NK-92 treated with Interleukin-12 subunit alpha and Interleukin-12 subunit beta, amount 100 ng/mL, for 24 hours (cell line): ENCODE measurements at regions not wholly inside any gene's neighbourhood (a gene's known extent, or its start where the extent isn't known, plus 50 kb on each side); places are given as distances from the start of the nearest gene placed in this dataset.
A peak's percentile ranks its signal among the peaks of the same experiment; 100 is the strongest.

Source experiments
- DNase-seq: peaks from one replicate; lab custom pipeline; 2025; lab: John Stamatoyannopoulos, UW

DNA sequence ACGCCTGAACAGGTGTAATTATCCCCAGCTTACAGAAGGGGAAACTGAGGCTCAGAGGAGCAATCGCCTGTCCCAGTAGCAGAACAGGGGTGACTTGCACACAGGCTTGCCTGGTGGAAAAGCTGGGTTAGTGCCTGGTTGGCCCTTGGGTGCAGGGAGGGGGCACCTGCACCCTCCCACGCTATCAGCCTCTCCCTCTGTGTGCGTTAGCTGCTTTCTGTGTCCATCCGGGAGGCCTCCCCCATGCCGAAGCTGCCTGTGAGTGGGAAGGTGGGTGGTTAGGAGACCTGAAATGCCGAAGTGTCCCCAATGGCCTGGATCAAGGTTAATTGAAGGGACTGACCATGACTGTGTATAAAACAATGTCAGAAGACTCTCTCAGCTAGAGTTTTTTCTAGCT lies 295.0 kb downstream of the ZNF536 start:
- DNase-seq: no peak

DNA sequence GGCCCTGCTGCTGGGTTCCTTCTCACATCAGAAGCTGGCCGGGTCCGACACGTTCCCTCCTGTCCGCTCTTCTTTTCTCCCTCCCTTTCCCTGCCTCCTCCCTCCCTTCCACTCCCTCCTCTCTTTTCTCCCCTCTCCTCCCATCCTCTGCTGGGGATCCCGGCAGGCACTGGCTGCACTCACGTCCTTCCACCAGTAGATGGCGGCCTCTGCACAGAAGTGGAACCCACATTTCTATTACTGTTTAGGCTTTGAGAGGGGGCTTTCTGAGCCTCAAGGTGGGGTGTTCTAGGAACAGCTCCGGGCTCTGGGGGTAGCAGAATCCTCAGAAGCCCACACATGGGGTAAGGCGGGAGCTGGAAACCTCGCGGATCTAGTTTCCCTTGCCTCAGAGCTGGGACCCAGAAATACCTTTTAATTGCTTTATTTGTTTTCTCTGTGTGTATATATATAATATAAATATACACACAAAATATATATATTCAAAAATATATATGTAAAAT lies 294.2 kb downstream of the ZNF536 start:
- peak; percentile 10 for DNase-seq

DNA sequence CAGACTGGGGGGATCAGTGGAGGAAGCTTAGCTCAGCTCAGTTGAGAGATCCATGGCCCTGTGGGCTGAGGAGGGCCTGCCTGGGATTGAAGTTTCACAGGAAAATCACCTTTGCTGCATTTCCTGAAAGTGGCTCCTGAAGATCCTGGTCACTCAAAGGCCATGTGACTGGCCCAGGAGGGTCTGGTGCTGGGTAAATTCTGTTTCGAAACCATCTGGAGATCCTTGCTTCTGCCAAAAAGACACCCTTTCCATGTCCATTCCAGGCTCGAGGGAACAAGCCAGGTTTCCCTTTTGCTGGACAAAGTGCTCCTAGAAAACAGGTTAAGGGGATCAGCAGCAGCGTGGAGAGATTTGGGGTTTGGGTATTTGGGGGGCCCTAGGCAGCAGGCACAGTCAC lies 293.3 kb downstream of the ZNF536 start:
- no peak for DNase-seq

DNA sequence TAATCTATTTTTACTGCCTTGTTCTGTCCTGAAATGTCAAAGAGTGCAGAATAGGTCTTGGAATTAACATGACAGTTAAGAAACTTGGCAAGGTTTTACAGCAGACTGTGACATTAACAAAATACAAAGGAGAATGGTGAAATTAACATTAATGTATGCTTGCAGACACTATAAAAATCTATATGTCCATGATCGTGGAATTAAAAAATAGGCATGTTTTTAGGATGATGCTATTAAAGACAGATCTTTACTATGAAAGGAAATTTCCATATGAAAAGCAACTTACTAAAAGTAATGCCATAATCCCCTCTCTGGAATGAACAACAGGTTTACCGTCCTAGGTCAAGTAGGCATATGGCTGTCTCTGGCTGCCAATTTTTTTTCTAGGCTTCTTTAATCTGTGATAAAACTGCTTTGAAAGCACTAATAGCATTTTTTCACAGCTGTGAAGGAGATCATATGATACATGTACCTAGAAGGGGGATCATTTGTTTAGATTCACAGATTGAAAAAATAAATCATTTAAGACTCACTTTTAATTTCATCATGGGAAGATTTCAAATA lies 291.5 kb downstream of the ZNF536 start:
- DNase-seq: no peak

DNA sequence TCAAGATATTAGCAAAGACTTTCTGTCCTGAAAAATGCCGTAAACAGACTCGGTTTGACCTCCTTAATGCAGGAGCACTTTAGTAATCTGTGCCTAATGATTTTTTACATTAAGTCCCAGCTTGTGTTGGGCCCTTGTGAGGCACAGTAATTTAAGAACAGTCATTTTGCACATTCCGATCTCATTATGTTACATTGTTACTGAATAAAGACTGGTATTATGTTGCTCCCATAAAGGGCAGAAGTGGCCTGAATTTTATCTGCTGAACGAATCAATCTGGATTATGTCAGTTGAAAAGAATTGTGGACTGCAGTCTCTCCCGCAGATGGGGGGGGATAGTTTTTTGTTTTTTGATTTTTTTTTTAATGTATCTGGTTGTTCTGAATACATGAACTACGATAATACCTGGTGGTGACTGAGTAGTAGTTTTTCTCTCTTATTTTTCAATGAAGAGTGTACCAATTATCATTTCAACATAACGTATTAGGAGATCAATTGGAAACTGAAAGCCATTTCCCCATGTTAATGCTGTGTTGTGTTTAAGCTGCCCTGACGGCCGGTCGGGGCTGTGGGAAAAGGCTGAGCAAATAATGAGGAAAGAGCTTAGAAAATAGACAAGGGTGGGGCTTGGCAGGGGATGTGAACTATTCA lies 290.2 kb downstream of the ZNF536 start:
- DNase-seq: no peak

DNA sequence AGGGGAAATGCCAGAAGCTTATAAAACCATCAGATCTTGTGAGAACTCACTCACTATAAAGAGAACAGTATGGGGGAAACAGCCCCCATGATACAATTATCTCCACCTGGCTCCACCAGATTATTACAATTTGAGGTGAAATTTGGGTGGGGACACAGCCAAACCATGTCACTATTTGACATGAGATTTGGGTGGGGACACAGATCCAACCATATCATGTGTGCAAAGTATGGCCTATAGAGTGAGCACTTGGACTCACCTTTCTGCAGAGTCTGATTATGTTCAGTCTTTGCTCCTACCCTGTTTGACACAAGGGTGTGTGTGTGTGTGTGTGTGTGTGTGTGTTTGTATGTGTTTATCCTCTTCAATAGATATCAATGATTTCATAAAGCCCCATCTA lies 287.5 kb downstream of the ZNF536 start:
- no peak for DNase-seq

DNA sequence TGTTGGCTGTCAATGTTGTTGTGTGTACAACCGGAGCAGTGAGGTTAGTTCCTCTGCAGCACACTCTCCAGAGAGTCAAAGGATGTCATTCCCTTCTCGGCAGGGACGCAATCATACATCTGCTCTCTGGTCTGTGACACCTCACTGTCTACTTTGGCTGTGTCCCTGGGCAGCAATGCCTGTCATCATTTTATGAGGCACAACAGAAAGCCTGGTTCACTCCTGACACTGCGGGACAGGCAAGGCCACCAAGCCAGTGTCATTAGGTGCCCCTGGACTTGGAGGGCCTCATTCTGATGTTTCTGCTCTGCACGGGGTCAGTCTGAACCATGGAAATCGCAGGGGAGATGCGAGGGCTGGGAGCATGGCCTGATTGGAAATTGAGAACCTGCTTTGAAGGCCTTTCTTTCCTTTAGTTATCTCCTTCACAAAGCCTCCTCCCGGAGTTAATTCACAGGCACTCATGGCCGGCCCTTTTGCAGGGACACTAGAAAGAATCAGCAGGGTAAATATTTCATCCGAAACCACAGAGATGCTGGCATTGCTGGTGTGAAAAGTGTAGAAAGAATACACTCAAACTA lies 284.4 kb downstream of the ZNF536 start:
- no peak for DNase-seq

DNA sequence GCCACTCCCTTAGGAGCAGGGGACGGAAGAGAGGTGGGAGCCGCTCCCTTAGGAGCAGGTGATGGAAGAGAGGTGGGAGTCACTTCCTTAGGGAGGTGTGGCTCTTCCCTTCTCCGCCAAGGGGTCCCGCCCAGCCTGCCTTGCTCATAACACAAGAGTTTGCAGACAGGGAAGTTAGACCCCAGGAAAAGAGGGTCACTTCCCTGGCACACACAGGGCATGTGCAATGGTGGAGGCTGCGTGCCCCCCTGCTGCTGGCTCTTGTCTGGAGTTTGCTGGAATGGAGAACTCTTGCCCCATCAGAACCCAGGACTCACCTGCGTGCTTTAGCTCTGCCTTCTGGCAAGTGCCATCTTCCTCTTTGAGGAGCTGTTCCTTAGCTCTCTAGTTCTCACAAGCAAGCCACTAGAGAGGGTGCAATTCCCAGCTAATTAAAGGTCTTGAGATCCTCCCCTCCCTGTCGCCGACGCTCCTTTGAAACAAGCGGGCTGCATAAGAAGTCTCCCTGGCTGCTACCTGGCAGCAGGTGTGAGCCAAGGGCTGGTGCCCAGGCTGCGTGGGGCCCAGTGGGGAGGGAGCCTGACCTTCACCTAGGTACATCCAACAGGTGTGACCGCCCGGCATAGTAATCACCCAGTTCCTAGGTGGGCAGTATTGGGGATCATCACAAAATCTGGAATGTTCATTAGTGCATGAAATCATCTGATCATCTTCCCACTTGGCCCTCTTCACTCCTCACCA lies 281.6 kb downstream of the ZNF536 start:
- no peak for DNase-seq

DNA sequence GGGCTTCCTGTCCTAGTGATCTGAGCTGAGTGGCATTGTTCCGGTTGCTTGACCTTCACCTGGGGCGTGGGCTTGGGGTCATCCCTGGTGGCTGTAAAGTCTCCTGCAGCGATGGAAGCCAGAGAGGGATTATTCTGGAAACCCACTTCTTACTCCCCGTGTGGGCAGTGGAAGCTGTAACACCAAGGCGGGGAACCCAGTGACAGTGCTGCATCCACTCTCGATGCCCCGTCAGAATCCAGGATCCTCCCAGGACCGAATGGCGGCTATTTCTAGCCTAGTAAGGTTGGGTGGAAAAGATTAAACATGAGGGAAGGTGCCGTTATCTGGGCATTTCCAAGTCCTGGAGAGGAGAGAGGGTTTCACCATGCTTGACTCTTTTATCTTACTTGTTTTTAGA lies 280.6 kb downstream of the ZNF536 start:
- DNase-seq: no peak

DNA sequence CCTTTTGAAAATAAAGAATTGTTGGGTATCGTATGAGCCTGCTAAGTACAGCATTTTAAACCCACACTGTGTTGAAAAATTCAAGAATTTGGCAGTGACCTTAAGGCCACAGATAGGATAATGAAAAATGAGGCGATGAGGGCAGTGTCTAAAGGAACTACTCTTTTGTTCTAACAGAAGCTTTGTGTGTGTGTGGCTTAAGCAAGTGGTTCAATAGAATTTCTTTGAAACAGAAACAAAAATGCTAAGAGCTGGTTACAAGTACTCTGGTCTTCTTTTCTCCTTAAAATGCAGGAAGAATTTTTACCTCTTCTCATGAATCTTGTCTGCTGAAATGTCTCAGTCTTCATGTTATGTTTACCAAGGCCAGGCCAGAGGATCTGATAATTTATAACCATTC lies 279.5 kb downstream of the ZNF536 start:
- no peak for DNase-seq

DNA sequence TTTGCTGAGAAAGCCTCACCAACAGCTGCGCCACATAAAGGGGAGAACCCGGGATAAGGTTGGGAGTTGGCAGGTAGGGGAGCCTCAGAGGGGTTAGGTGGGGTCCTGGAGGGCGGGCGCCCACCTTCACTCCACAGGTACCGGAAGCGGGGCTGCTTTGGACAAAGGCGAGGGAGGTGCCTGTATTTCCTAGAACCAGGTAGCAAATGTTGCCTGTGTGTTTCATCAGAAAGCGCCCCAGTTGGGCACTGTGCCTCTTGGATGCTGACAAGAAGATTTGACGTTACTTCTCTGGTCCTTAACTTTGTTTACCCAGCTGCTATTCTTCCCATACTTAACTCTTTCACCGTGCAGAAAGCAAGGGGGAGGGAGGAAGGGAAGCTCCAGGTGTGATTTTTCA lies 278.9 kb downstream of the ZNF536 start:
- no peak for DNase-seq

DNA sequence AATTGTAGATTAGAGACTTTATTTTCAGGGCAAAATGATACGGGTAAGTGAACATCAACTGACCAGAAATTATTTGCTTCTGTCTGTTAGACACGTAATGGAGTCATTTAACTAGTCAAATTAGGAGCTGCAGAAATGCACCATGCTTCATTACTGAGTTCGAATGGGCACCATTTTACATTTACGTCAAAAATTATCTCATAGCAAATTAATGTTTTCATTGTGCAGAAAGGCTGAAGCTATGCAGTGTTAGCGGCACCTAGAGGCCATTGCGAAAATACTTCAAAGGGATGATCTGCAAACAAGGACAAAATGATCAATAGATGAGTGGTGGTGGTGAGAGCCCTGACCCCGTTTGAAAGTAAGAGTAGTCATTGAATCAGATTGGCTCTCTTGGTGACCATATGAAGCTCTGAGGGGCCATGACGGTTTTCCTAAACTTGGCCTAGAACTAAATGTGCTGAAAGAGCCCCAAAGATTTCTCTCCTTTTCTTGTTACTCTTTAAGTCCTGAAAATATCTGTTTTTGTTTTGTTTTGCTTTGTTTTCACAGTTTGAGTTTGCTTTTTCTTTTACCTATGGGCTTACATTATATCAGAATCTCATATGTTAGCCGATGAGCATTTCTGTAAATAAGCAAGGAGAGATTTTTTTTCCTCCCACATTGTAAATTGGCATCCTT lies 277.9 kb downstream of the ZNF536 start:
- DNase-seq: peak; percentile 10

DNA sequence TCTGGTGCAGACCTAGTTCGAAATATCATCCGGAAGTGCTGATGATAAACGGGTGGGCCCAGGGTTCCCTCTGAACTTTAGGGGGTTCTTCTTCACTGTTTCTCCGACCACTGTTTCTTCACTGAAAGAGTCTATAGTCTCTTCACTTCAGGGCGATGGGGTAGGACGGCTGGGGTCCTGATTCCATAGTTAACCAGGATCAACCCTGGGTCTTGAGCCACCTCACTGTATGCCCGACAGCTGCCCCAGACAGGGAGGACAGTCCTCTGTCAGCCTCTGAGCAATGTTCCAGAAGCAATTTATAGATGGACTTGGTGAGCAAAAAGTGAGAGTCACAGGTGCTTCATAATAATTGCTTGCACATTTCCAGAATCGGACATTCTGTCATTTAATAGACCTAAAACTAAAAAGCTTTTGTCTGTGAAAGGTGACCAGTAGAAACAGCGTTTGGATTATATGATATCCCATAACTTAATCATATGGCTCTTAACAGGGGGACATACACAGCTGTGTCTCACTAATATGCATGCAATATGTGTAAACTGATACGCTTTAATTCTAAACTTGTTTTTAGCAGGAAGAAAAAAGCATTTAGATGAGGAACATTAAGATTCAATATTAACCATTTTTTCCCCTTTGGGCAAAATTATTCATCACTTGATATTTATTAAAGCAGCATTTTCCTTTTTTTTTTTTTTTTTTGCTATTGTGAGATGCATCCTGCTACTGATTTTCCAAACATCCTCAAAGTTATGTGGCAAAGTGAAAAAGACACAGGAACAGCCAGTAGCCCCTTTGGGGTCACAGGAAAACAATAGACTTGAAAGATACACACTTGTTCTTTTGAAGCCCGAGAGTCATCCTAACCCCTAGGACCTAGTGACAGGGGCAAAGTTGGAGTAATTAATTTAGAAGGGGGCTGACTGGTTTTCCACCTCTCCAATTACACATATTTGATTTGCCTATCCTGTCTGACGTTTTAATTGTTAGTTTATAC lies 277.0 kb downstream of the ZNF536 start:
- DNase-seq: no peak

DNA sequence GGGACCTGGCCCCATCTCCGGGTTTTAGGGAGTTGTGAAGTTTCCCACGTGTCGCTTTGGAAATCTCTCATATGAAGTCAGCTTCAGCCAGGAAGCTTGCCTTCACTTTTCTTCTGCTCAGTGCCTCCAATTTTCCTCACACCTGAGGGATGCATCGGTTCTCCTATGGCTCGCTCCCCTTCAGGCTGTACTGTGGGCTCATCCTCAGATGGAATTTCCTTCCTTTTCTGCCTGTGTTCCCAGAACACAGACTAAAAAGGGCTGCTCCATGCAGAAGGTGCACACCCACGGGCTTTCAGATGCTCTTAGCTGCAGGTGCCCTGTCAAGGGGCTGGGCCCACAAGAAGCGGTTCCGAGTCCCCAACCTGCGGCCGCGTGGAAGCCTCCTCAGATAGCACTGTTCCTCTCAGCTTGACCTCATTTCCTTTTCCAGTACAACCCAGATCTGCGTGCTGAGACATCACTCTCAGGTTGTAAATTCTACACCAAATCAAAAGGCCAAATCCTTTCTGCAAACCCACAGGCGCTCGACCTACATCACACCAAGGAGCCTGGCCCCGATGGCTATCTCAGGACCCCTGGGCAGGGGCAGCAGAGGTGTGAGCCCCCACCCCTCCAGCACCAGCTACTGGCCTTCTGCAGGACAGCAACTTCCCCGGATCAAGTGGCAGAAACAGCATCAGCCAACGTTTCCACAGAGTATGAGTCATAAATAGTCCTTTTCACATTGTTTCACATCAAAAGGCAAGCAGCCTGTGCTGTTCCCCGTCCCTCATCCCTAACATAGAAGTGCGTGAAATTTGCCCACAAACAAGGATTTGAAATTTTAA lies 275.9 kb downstream of the ZNF536 start:
- DNase-seq: no peak

DNA sequence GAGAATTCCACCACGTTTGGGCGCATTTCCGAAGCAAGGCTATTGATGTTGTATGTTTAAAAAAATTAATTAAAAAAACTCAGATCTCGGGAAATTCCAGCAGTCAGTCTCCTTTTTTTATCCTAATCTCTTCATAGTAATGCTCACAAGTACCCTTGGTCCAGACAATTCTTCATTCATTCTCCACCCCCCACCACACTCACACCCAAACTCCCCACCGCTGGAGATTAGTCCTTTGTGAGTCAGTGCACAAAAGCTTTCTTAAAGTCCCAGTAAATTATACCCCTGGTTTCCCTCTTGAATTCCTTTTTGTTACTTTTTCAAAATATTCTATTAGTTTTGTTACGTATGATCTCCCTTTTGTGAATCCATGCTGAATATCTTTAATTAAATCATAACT lies 274.6 kb downstream of the ZNF536 start:
- no peak for DNase-seq

DNA sequence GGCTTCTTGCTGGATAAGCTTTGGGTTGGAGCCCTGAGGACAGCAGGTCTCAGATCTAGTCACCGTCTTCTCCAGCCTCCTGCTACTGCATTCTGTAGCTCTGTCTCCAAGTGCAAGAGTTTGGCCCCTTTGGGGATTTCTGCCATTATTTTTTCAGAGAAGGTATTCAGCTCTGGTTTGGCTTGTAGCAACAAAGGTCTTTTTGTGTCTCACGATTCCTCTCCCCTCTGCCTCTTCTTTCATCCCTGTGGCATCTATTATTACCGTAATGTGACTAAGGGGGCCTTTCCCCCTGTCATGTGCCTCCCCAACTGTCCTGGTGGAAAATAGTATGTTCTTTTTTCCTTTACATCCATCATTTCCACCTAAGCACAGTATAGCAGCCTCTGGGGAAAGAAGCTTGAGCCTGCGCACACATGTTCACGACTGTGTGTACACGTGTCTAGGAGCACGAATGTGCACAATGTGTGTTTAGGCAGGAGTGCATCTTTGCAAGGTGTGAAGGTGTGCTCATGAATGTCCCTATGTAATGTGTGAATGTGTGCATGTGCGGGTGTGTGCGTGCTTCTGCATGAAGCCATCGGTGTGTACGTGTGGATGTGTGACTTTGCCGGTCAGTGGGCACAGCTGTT lies 273.9 kb downstream of the ZNF536 start:
- DNase-seq: no peak

DNA sequence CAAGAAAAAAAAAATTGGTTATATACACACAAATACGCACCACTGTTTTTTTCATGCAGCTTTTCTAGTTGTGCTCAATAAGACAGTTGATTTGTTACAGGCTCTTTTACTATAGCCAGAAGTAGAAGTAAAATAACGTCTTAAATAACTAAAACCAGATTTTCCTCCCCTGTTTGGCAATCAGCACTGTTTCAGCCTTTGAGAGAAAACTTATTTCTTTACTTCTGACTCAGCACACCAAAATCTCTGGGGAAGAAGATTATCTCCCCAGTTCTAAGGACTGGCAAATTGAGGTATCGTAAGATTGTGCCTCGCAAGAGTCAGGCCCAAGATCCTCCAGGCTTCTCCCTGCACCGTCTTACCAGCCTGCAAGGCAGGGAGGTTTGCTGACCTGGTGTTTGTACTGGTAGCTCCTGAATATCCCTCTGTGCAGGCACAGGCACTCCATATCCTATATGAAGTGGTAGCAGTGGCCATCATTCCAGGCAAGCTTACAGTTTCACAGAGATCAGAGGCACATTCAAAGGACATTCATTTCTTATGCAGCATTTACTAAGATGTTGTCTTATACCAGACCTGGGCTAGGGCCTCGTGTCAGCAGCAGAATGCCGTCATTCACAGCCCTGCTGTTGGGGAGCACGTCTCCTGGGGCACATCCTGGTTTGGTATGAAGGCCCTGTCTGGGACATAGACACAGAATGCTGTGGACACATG lies 268.2 kb downstream of the ZNF536 start:
- no peak for DNase-seq

DNA sequence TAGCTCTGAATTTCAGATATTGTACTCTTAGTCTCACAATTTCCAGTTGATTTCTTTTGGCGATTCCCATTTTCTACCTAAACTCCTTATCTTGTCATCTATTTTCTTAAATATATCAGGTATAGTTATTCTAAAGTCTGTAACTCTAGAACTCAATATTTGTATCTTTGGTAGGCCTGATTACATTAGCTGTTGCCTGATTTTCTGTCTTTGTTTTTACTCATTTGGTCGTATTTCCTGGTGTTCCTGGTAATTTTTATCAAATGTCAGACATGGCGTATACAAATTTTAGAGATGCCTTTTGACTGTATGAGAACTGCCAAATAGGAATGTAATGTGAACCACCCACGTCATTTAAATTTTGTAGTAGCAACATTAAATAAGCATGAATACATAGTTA lies 266.7 kb downstream of the ZNF536 start:
- no peak for DNase-seq

DNA sequence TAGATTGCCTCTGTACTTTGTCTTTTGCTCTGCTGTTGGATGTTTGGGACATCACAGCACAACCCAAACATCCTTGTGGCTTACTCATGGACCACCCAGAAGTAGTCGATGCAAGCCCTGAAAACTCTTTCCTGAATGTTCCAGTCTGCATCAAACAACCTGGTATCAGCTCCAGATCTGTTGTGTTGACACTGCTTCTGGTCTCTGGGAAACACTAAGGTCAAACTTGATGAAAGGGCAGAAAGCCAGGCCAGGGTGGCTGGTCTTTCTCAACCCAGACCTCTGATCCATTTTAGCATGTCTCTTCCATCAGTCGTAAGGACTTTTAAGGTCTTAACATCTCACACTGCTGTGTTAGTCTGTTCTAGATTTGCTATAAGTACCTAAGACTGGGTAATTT lies 265.7 kb downstream of the ZNF536 start:
- no peak for DNase-seq
